ENCODE measurements at regions not wholly inside any gene's neighbourhood (a gene's known extent, or its start where the extent isn't known, plus 50 kb on each side); places are given as distances from the start of the nearest gene placed in this dataset.

- Mint-ChIP-seq H3K4me1 (ENCODE audit: low read depth, unreplicated experiment) (peaks cover 41% of the 10 kb centered on the region), H3K9me3 (ENCODE audit: low read depth, unreplicated experiment) (peaks cover 5% of the 10 kb centered on the region), H3K36me3 (ENCODE audit: insufficient read depth, unreplicated experiment) (no peaks in the 10 kb centered on the region), H3K27ac (ENCODE audit: unreplicated experiment) (no peak overlapping the region), H3K27me3 (ENCODE audit: unreplicated experiment) (no peaks in the 10 kb centered on the region), H3K4me3 (ENCODE audit: low read depth, unreplicated experiment) (no peak overlapping the region)
- intact Hi-C loops (cut with micrococcal nuclease; ENCODE audit: unreplicated experiment): no loop called here
- DNase-seq: no peak
- CTCF ChIA-PET: no interaction called here
- TF ChIP-seq, protein P1, sequence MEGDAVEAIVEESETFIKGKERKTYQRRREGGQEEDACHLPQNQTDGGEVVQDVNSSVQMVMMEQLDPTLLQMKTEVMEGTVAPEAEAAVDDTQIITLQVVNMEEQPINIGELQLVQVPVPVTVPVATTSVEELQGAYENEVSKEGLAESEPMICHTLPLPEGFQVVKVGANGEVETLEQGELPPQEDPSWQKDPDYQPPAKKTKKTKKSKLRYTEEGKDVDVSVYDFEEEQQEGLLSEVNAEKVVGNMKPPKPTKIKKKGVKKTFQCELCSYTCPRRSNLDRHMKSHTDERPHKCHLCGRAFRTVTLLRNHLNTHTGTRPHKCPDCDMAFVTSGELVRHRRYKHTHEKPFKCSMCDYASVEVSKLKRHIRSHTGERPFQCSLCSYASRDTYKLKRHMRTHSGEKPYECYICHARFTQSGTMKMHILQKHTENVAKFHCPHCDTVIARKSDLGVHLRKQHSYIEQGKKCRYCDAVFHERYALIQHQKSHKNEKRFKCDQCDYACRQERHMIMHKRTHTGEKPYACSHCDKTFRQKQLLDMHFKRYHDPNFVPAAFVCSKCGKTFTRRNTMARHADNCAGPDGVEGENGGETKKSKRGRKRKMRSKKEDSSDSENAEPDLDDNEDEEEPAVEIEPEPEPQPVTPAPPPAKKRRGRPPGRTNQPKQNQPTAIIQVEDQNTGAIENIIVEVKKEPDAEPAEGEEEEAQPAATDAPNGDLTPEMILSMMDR (IDR thresholded peaks at IDR 0.05; ENCODE audit: unreplicated experiment): no peak
- BruUV-seq (replicated peaks): no TSS peak
Observed at GRCh38 chr7:20280475-20281351, 50.0 kb upstream of the ITGB8 start.
